WTC11 (cell line): ENCODE measurements at regions not wholly inside any gene's neighbourhood (a gene's known extent, or its start where the extent isn't known, plus 50 kb on each side); places are given as distances from the start of the nearest gene placed in this dataset.

ENCODE experiments used
- ATAC-seq: fragments of 200-7000 bp; cut with Tn5 transposase; 2 replicates; pipeline ENCODE4 v1.10.0; 2021; ENCODE audit warnings: mild to moderate bottlenecking, moderate library complexity
- CTCF ChIA-PET: fragments of 300-600 bp; sonication (Branson Sonifier 250); formaldehyde crosslinking; loops from one replicate; lab custom pipeline; 2021; ENCODE audit warnings: antibody characterized with exemption; lab: Charles Lee
- POLR2A ChIA-PET: fragments of 350-600 bp; sonication (Branson Sonifier 250); formaldehyde crosslinking; loops from one replicate; lab custom pipeline; 2021; ENCODE audit warnings: antibody characterized with exemption; lab: Charles Lee
- DNase-seq: peaks from one replicate; pipeline ENCODE4 v3.0.0; 2021; ENCODE audit warnings: low spot score
- H3K27ac Mint-ChIP-seq: 2 replicates; pipeline ENCODE4 v1.8.0; 2021; ENCODE audit warnings: mixed read lengths
- H3K27me3 Mint-ChIP-seq: 2 replicates; pipeline ENCODE4 v1.8.0; 2021; ENCODE audit warnings: low read depth, mild to moderate bottlenecking, moderate library complexity, mixed read lengths
- H3K36me3 Mint-ChIP-seq: 2 replicates; pipeline ENCODE4 v1.8.0; 2021; ENCODE audit warnings: mixed read lengths
- H3K4me1 Mint-ChIP-seq: 2 replicates; pipeline ENCODE4 v1.8.0; 2022; ENCODE audit warnings: mixed read lengths
- H3K4me3 Mint-ChIP-seq: 2 replicates; pipeline ENCODE4 v1.8.0; 2021; ENCODE audit warnings: mild to moderate bottlenecking, moderate library complexity, mixed read lengths
- H3K9me3 Mint-ChIP-seq: 2 replicates; pipeline ENCODE4 v1.8.0; 2021; ENCODE audit warnings: mixed read lengths
- AR ChIP-seq: fragments of 250-450 bp; sonication (Bioruptor Pico); IDR thresholded peaks from 2 replicates; pipeline ENCODE4 v1.9.0; 2021; ENCODE audit warnings: mild to moderate bottlenecking
- ATF2 ChIP-seq: sonication (generic); formaldehyde crosslinking; IDR thresholded peaks from 2 replicates; pipeline ENCODE4 v1.8.1; 2022; ENCODE audit warnings: low read depth, missing genetic modification reagents, borderline replicate concordance
- E2F1 ChIP-seq: sonication (generic); formaldehyde crosslinking; IDR thresholded peaks from 2 replicates; pipeline ENCODE4 v1.8.0; 2022; ENCODE audit warnings: mild to moderate bottlenecking, missing genetic modification reagents
- E2F4 ChIP-seq: sonication (generic); formaldehyde crosslinking; IDR thresholded peaks from 2 replicates; pipeline ENCODE4 v1.8.1; 2022; ENCODE audit warnings: low read depth, mild to moderate bottlenecking, moderate library complexity, missing genetic modification reagents, borderline replicate concordance
- ESRRA ChIP-seq: sonication (generic); formaldehyde crosslinking; IDR thresholded peaks from 2 replicates; pipeline ENCODE4 v1.8.1; 2022; ENCODE audit warnings: mild to moderate bottlenecking, missing genetic modification reagents, borderline replicate concordance
- FOXP1 ChIP-seq: sonication (generic); formaldehyde crosslinking; IDR thresholded peaks from 2 replicates; pipeline ENCODE4 v1.8.0; 2022; ENCODE audit warnings: missing genetic modification reagents, mild to moderate bottlenecking, moderate library complexity, borderline replicate concordance
- GTF2I ChIP-seq: fragments of 250-450 bp; sonication (Bioruptor Pico); conservative IDR thresholded peaks from 2 replicates; pipeline ENCODE4 v1.4.0; 2021; ENCODE audit warnings: mild to moderate bottlenecking
- HMGA2 ChIP-seq: fragments of 250-450 bp; sonication (Bioruptor Pico); IDR thresholded peaks from 2 replicates; pipeline ENCODE4 v1.4.0; 2021; ENCODE audit warnings: mild to moderate bottlenecking, moderate library complexity
- NFATC4 ChIP-seq: fragments of 250-450 bp; sonication (Bioruptor Pico); IDR thresholded peaks from 2 replicates; pipeline ENCODE4 v1.9.0; 2021; ENCODE audit warnings: mild to moderate bottlenecking
- SOX15 ChIP-seq: fragments of 250-450 bp; sonication (Bioruptor Pico); IDR thresholded peaks from 2 replicates; pipeline ENCODE4 v1.9.0; 2021; ENCODE audit warnings: mild to moderate bottlenecking
- SP1 ChIP-seq: sonication (generic); formaldehyde crosslinking; conservative IDR thresholded peaks from 2 replicates; pipeline ENCODE4 v1.8.1; 2022; ENCODE audit warnings: missing genetic modification reagents
- USF2 ChIP-seq: sonication (generic); formaldehyde crosslinking; IDR thresholded peaks from 2 replicates; pipeline ENCODE4 v1.8.1; 2023; ENCODE audit warnings: mild to moderate bottlenecking, missing genetic modification reagents, moderate library complexity
- ZNF219 ChIP-seq: sonication (generic); formaldehyde crosslinking; IDR thresholded peaks from 2 replicates; pipeline ENCODE4 v1.8.0; 2023; ENCODE audit warnings: missing genetic modification reagents, mild to moderate bottlenecking, borderline replicate concordance
- ZNF263 ChIP-seq: sonication (generic); formaldehyde crosslinking; IDR thresholded peaks from 2 replicates; pipeline ENCODE4 v1.8.1; 2022; ENCODE audit warnings: low read depth, mild to moderate bottlenecking, moderate library complexity, missing genetic modification reagents
- ZNF317 ChIP-seq: sonication (generic); formaldehyde crosslinking; IDR thresholded peaks from 2 replicates; pipeline ENCODE4 v1.8.1; 2023; ENCODE audit warnings: low read depth, mild to moderate bottlenecking, moderate library complexity, missing genetic modification reagents, borderline replicate concordance
- ZNF416 ChIP-seq: fragments of 250-450 bp; sonication (Bioruptor Pico); IDR thresholded peaks from 2 replicates; pipeline ENCODE4 v1.9.0; 2021; ENCODE audit warnings: mild to moderate bottlenecking, inconsistent platforms
- ZNF423 ChIP-seq: fragments of 250-450 bp; sonication (Bioruptor Pico); IDR thresholded peaks from 2 replicates; pipeline ENCODE4 v2.1.2; 2022; ENCODE audit warnings: mild to moderate bottlenecking, moderate library complexity
- ZNF425 ChIP-seq: fragments of 250-450 bp; sonication (Bioruptor Pico); conservative IDR thresholded peaks from 2 replicates; pipeline ENCODE4 v1.9.0; 2021; ENCODE audit warnings: mild to moderate bottlenecking
- ZNF512 ChIP-seq: sonication (generic); formaldehyde crosslinking; IDR thresholded peaks from 2 replicates; pipeline ENCODE4 v1.8.1; 2022; ENCODE audit warnings: missing genetic modification reagents, borderline replicate concordance
- ZNF671 ChIP-seq: fragments of 250-450 bp; sonication (Bioruptor Pico); IDR thresholded peaks from 2 replicates; pipeline ENCODE4 v1.8.0; 2021; ENCODE audit warnings: mild to moderate bottlenecking

- CTCF ChIA-PET, result no interaction called here
- Mint-ChIP-seq H3K4me1 (no peaks in the 10 kb centered on the region), H3K27ac (no peak overlapping the region), H3K27me3 (peaks cover 4% of the 10 kb centered on the region), H3K9me3 (peaks cover 56% of the 10 kb centered on the region), H3K36me3 (peaks cover 33% of the 10 kb centered on the region), H3K4me3 (no peak overlapping the region)
- ATAC-seq (no peak), DNase-seq (no peak)
- TF ChIP-seq ESRRA (CRISPR knock-in tag), result no peak
- TF ChIP-seq ZNF423 (CRISPR knock-in tag), result no peak
- no peak for TF ChIP-seq ZNF219 (CRISPR knock-in tag)
- TF ChIP-seq ZNF416, result no peak
- no peak for TF ChIP-seq USF2 (CRISPR knock-in tag)
- TF ChIP-seq ZNF512 (CRISPR knock-in tag), result no peak
- TF ChIP-seq NFATC4, result no peak
- TF ChIP-seq ZNF425, result no peak
- TF ChIP-seq E2F1, result no peak
- TF ChIP-seq SOX15 (CRISPR knock-in tag), result no peak
- TF ChIP-seq ZNF317, result no peak
- TF ChIP-seq GTF2I (CRISPR knock-in tag), result no peak
- no peak for TF ChIP-seq SP1 (CRISPR knock-in tag)
- TF ChIP-seq AR, result no peak
- no peak for TF ChIP-seq ZNF263 (CRISPR knock-in tag)
- TF ChIP-seq ATF2 (CRISPR knock-in tag), result no peak
- no peak for TF ChIP-seq FOXP1 (CRISPR knock-in tag)
- TF ChIP-seq ZNF671 (CRISPR knock-in tag), result no peak
- TF ChIP-seq HMGA2 (CRISPR knock-in tag), result no peak
- TF ChIP-seq E2F4 (CRISPR knock-in tag), result no peak
- POLR2A ChIA-PET, result no interaction called here
Observed at GRCh38 chr15:25188551-25189101, 233.8 kb downstream of the SNRPN start.
